ENCODE measurements at regions not wholly inside any gene's neighbourhood (a gene's known extent, or its start where the extent isn't known, plus 50 kb on each side); places are given as distances from the start of the nearest gene placed in this dataset.
"Not testable (repeated sequence)": the region's sequence is repeated elsewhere in the genome, so short reads cannot be mapped to it uniquely, and the experiment has no call there.

GRCh38 chr7:156012412-156012811 is 200.1 kb upstream of the SHH start:
- no peak for DNase-seq (ENCODE audit: low spot score)

- no peak for DNase-seq (ENCODE audit: low spot score)
Observed at GRCh38 chr7:156009569-156009968, 197.3 kb upstream of the SHH start.

GRCh38 chr7:156006876-156007275 is 194.6 kb upstream of the SHH start:
- DNase-seq (ENCODE audit: low spot score): not testable (repeated sequence)

- DNase-seq (ENCODE audit: low spot score): no peak
Observed at GRCh38 chr7:156006024-156006423, 193.8 kb upstream of the SHH start.

GRCh38 chr7:156005202-156005691 is 193.0 kb upstream of the SHH start:
- no peak for DNase-seq (ENCODE audit: low spot score)

GRCh38 chr7:156004265-156005201 is 192.3 kb upstream of the SHH start:
- DNase-seq (ENCODE audit: low spot score): no peak

GRCh38 chr7:156003220-156004162 is 191.2 kb upstream of the SHH start:
- no peak for DNase-seq (ENCODE audit: low spot score)

GRCh38 chr7:156002362-156003066 is 190.3 kb upstream of the SHH start:
- no peak for DNase-seq (ENCODE audit: low spot score)

- no peak for DNase-seq (ENCODE audit: low spot score)
Observed at GRCh38 chr7:156001496-156002260, 189.4 kb upstream of the SHH start.

GRCh38 chr7:156000601-156001396 is 188.5 kb upstream of the SHH start:
- no peak for DNase-seq (ENCODE audit: low spot score)

GRCh38 chr7:155999631-156000489 is 187.6 kb upstream of the SHH start:
- no peak for DNase-seq (ENCODE audit: low spot score)

GRCh38 chr7:155998766-155999630 is 186.7 kb upstream of the SHH start:
- no peak for DNase-seq (ENCODE audit: low spot score)

- DNase-seq (ENCODE audit: low spot score): no peak
Observed at GRCh38 chr7:155998328-155998691, 186.0 kb upstream of the SHH start.

GRCh38 chr7:155997431-155998327 is 185.4 kb upstream of the SHH start:
- DNase-seq (ENCODE audit: low spot score): no peak

- no peak for DNase-seq (ENCODE audit: low spot score)
Observed at GRCh38 chr7:155996718-155997280, 184.5 kb upstream of the SHH start.

GRCh38 chr7:155995183-155995612 is 182.9 kb upstream of the SHH start:
- no peak for DNase-seq (ENCODE audit: low spot score)

GRCh38 chr7:155994279-155994811 is 182.1 kb upstream of the SHH start:
- DNase-seq (ENCODE audit: low spot score): no peak
